ENCODE measurements at regions not wholly inside any gene's neighbourhood (a gene's known extent, or its start where the extent isn't known, plus 50 kb on each side); places are given as distances from the start of the nearest gene placed in this dataset.

DNA sequence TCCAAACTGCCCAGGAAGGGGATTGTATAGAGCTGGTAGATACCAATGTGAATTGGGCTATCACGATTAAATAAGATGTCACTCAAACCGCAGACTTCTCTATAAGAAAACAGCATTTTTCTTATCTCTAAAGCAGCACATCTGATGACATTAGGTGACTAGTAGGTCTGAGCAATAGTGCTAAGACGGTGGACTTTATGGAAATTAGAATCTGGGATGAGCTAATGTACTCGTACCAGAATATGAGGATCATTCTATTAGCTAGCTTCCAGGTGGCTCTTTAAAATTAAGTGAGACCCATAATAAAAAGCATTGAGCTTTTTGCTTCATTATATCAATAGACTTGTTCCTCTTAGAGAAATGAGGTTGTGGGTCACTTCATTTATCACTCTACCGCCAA, 130.0 kb upstream of the MC4R start:
- TF ChIP-seq, protein P1, sequence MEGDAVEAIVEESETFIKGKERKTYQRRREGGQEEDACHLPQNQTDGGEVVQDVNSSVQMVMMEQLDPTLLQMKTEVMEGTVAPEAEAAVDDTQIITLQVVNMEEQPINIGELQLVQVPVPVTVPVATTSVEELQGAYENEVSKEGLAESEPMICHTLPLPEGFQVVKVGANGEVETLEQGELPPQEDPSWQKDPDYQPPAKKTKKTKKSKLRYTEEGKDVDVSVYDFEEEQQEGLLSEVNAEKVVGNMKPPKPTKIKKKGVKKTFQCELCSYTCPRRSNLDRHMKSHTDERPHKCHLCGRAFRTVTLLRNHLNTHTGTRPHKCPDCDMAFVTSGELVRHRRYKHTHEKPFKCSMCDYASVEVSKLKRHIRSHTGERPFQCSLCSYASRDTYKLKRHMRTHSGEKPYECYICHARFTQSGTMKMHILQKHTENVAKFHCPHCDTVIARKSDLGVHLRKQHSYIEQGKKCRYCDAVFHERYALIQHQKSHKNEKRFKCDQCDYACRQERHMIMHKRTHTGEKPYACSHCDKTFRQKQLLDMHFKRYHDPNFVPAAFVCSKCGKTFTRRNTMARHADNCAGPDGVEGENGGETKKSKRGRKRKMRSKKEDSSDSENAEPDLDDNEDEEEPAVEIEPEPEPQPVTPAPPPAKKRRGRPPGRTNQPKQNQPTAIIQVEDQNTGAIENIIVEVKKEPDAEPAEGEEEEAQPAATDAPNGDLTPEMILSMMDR (IDR thresholded peaks at IDR 0.05), result no peak
- TF ChIP-seq POLR2A (IDR thresholded peaks at IDR 0.05), result no peak

All from Peyer's patch (tissue), 4 donors.